ENCODE measurements at regions not wholly inside any gene's neighbourhood (a gene's known extent, or its start where the extent isn't known, plus 50 kb on each side); places are given as distances from the start of the nearest gene placed in this dataset.

DNA sequence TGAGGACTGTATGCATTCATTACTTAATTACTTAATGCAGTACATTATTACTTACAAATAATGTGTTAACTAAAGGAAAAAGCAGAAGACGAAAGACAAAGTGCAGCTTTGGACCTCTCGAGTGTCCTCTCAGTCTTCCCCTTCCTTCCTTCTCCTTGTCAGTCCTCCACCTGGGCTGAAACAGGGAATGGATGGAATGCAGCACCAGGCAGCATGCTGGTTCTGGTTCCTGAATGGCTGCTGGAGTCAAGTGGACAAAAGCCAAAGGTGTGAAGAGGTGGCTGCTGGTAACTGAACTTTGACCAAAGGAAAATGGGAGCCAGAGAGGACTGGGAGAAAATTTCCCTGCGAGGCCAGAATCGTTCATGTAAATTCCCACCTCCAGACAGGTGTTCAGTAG is 179.5 kb downstream of the GPAM start:
- no peak overlapping the region for H3K4me3 ChIP-seq (ENCODE audit: low read depth, low read length)
- TF ChIP-seq, protein P1, sequence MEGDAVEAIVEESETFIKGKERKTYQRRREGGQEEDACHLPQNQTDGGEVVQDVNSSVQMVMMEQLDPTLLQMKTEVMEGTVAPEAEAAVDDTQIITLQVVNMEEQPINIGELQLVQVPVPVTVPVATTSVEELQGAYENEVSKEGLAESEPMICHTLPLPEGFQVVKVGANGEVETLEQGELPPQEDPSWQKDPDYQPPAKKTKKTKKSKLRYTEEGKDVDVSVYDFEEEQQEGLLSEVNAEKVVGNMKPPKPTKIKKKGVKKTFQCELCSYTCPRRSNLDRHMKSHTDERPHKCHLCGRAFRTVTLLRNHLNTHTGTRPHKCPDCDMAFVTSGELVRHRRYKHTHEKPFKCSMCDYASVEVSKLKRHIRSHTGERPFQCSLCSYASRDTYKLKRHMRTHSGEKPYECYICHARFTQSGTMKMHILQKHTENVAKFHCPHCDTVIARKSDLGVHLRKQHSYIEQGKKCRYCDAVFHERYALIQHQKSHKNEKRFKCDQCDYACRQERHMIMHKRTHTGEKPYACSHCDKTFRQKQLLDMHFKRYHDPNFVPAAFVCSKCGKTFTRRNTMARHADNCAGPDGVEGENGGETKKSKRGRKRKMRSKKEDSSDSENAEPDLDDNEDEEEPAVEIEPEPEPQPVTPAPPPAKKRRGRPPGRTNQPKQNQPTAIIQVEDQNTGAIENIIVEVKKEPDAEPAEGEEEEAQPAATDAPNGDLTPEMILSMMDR (IDR thresholded peaks at IDR 0.05; ENCODE audit: insufficient read depth, low read depth, low read length, missing control alignments) = no peak
- no peak for DNase-seq (ENCODE audit: low read depth)

DNA sequence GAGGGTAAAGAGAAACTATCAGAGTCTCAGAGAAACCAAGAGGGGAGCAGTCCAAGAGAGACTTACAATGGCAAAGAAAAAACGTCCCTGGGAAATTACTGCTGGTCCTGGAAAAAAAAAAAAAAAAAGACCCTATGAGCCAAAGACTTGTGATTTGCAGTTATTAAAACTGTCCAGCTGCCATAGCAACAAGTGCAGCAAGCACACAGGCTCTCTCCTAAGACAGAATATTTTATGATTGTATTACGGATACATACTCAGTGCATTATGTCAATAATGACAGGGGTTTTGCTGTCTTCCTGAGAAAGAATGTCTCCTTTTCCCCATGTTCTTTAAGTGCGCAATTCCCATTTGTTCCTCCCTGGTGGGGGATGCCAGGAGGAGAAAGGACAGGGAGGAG is 178.5 kb downstream of the GPAM start:
- TF ChIP-seq, protein P1 (IDR thresholded peaks at IDR 0.05; ENCODE audit: insufficient read depth, low read depth, low read length, missing control alignments) = no peak
- no peak overlapping the region for H3K4me3 ChIP-seq (ENCODE audit: low read depth, low read length)
- DNase-seq (ENCODE audit: low read depth) = no peak

DNA sequence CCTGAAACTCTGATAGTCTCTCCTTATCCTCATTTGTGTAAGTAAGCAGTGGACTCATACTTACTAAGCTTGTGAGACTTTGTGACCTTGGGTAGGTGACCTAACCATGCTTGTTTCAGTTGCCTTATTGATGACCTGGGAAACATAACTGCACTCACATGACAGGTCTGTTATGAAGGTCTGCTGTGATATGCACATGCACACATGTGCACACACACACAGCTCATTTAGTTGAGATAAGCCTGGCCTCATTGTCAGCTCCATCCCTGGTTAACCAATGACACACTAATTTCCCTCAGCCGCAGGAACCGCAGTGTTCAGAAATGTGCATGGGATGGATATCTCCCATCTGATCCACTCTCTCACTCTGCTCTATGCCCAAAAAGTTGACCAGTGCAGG is 177.2 kb downstream of the GPAM start:
- TF ChIP-seq, protein P1 (IDR thresholded peaks at IDR 0.05; ENCODE audit: insufficient read depth, low read depth, low read length, missing control alignments) = no peak
- H3K4me3 ChIP-seq (ENCODE audit: low read depth, low read length) = no peak overlapping the region
- no peak for DNase-seq (ENCODE audit: low read depth)

DNA sequence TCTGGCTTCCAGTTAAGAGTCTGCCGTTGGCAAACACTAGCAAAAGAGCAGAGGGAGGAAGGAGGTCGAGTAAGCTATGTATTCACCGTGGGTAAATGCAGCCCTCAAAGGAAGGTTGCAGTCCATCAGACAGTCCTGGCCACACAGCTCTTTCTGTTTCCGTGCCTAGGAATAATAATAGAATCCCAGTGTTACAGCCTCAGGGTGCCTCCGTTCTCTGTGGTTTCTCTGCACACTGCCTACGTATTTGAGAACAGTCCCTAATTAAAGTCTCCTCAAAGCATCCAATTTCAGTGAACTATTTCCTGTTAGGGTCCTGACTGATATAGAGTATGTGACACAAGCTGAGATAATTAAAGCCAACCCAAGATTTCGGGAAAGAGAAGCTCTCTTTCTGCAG is 176.7 kb downstream of the GPAM start:
- no peak for DNase-seq (ENCODE audit: low read depth)
- H3K4me3 ChIP-seq (ENCODE audit: low read depth, low read length) = no peak overlapping the region
- TF ChIP-seq, protein P1 (IDR thresholded peaks at IDR 0.05; ENCODE audit: insufficient read depth, low read depth, low read length, missing control alignments) = no peak

DNA sequence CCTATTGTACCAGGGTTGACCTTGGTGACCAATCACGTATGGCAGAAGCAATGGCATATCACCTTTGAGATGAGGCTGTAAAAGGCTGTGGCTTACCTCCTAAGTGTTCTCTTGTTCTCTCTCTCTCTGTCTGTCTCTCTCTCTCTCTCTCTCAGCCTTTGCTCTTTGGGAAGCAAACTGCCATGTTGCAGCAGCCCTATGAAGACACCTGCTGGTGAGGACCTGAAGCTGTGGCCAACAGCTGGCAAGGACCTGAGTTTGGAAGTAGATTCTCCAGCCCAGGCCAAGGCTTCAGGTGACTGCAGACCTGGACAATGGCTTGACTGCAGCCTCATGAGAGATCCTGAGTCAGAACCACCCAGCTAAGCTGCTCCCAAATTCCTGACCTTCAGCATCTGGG is 161.4 kb downstream of the GPAM start:
- TF ChIP-seq, protein P1 (IDR thresholded peaks at IDR 0.05; ENCODE audit: insufficient read depth, low read depth, low read length, missing control alignments) = no peak

DNA sequence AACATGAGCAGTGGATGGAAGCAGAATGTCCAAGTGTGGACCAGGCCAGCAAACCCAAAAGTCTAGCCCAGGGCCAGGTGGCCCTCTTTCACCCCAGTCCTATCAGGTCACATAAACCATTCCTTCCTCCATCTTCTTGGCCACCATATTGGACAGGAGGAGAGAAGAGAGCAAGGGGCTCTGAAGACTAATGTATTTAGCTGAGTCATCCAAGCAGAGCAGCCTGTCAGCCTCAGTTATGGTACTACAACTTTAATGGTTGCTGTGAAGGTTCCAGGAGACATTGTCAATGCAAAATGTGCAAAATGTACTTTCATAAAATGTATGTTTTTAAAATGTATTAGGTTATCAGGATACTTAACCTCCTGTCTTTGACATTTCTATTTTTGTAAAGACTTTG is 159.5 kb downstream of the GPAM start:
- TF ChIP-seq, protein P1 (IDR thresholded peaks at IDR 0.05; ENCODE audit: insufficient read depth, low read depth, low read length, missing control alignments) = no peak

More for the DNA sequence above, 161.4 kb downstream of the GPAM start:
- DNase-seq (ENCODE audit: low read depth) = no peak
- no peak overlapping the region for H3K4me3 ChIP-seq (ENCODE audit: low read depth, low read length)

DNA sequence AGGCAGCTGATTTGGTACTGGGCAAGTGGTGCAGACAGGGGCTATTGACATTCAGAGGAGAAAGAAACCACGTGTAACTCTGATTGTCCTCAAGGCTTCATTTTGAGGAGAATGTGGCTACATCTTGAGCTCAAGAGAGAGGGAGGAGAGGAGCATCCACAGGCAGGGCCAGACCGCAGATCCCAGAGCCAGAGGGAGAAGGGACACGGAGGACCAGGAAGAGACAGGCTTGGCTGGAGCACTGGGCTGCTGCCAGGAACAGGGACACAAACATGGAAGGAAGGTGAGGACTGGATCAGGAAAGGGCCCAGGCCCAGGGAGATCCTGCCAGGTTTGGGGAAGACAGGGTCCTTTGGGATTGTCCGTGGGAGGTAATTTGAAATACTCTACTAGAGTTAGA is 158.3 kb downstream of the GPAM start:
- DNase-seq (ENCODE audit: low read depth) = no peak
- TF ChIP-seq, protein P1 (IDR thresholded peaks at IDR 0.05; ENCODE audit: insufficient read depth, low read depth, low read length, missing control alignments) = no peak
- no peak overlapping the region for H3K4me3 ChIP-seq (ENCODE audit: low read depth, low read length)

More for the DNA sequence above, 159.5 kb downstream of the GPAM start:
- no peak overlapping the region for H3K4me3 ChIP-seq (ENCODE audit: low read depth, low read length)
- no peak for DNase-seq (ENCODE audit: low read depth)

Data from GM12865 (cell line).